HEK293 (cell line): ENCODE measurements at regions not wholly inside any gene's neighbourhood (a gene's known extent, or its start where the extent isn't known, plus 50 kb on each side); places are given as distances from the start of the nearest gene placed in this dataset.
A peak's percentile ranks its signal among the peaks of the same experiment; 100 is the strongest.

Experiments used
- CTCF ChIA-PET: fragments of 350-600 bp; formaldehyde crosslinking; extraction: SDS; loops from one replicate; lab custom pipeline; 2021; ENCODE audit warnings: antibody characterized with exemption; lab: Yijun Ruan, JAX
- POLR2A ChIA-PET: fragments of 300-600 bp; formaldehyde crosslinking; extraction: SDS; loops from one replicate; lab custom pipeline; 2020; ENCODE audit warnings: antibody characterized with exemption, inconsistent platforms; lab: Yijun Ruan, JAX
- H3K27ac ChIP-seq: fragments of 200-500 bp; sonication (Bioruptor generic); 2 replicates; pipeline ENCODE4 v1.5.1; 2014; ENCODE audit warnings: low read depth, low read length, control low read depth, inconsistent platforms; ENCODE audit errors: extremely low read depth
- H3K36me3 ChIP-seq, 2 experiments: fragments of 200-500 bp in 1 of 2; sonication (Bioruptor generic) in 1 of 2; 1 replicate in 1 of 2; 2 replicates in 1 of 2; pipeline ENCODE4 v1.5.1; 2014 to 2017; ENCODE audit warnings: inconsistent platforms in 2 of 2, low read length in 2 of 2; ENCODE audit not compliant: control insufficient read depth in 2 of 2, insufficient read depth in 1 of 2
- H3K4me1 ChIP-seq: fragments of 200-500 bp; sonication (Bioruptor generic); 2 replicates; pipeline ENCODE4 v1.5.1; 2014; ENCODE audit warnings: mild to moderate bottlenecking, low read length, inconsistent platforms; ENCODE audit not compliant: control insufficient read depth, insufficient read depth
- H3K4me3 ChIP-seq: 2 replicates; pipeline ENCODE4 v1.5.1; 2011; ENCODE audit warnings: low read depth, mild to moderate bottlenecking, control low read depth, low read length, moderate library complexity
- H3K9me3 ChIP-seq: fragments of 200-500 bp; sonication (Bioruptor generic); 2 replicates; pipeline ENCODE4 v1.5.1; 2014; ENCODE audit warnings: low read depth, low read length, inconsistent platforms; ENCODE audit not compliant: control insufficient read depth, insufficient read depth
- GLIS1 ChIP-seq: fragments of 450-650 bp; formaldehyde crosslinking; IDR thresholded peaks from 2 replicates; pipeline ENCODE4 v1.5.1; 2016; ENCODE audit warnings: missing biosample characterization, missing genetic modification characterization
- KLF9 ChIP-seq: fragments of 450-650 bp; formaldehyde crosslinking; IDR thresholded peaks from 2 replicates; pipeline ENCODE4 v1.5.1; 2016; ENCODE audit warnings: missing biosample characterization, missing genetic modification characterization, low read depth
- SCRT2 ChIP-seq: fragments of 450-650 bp; formaldehyde crosslinking; IDR thresholded peaks from 2 replicates; pipeline ENCODE4 v1.5.1; 2016; ENCODE audit warnings: missing biosample characterization, missing genetic modification characterization
- ZBTB17 ChIP-seq: fragments of 450-650 bp; formaldehyde crosslinking; IDR thresholded peaks from 2 replicates; pipeline ENCODE4 v1.5.1; 2016; ENCODE audit warnings: missing biosample characterization, missing genetic modification characterization
- ZNF16 ChIP-seq: fragments of 450-650 bp; formaldehyde crosslinking; IDR thresholded peaks from 2 replicates; pipeline ENCODE4 v1.5.1; 2016; ENCODE audit warnings: low read depth, missing biosample characterization, missing genetic modification characterization
- ZNF274 ChIP-seq, 2 experiments: fragments of 200-500 bp in 1 of 2; fragments of 450-650 bp in 1 of 2; sonication (Bioruptor generic) in 1 of 2; formaldehyde crosslinking in 1 of 2; IDR thresholded peaks; 2 replicates each; pipeline versions ENCODE4 v1.5.1 to v1.6.1; 2014 to 2016; ENCODE audit warnings: borderline replicate concordance in 1 of 2, inconsistent platforms in 1 of 2, low read length in 1 of 2, missing biosample characterization in 1 of 2, missing genetic modification characterization in 1 of 2
- ZNF391 ChIP-seq: fragments of 450-650 bp; formaldehyde crosslinking; IDR thresholded peaks from 2 replicates; pipeline ENCODE4 v1.5.1; 2016; ENCODE audit warnings: low read depth, missing biosample characterization, missing genetic modification characterization, borderline replicate concordance
- ZNF398 ChIP-seq: fragments of 450-650 bp; formaldehyde crosslinking; IDR thresholded peaks from 2 replicates; pipeline ENCODE4 v1.5.1; 2017; ENCODE audit warnings: missing biosample characterization, missing genetic modification characterization
- ZNF416 ChIP-seq: fragments of 450-650 bp; formaldehyde crosslinking; IDR thresholded peaks from 2 replicates; pipeline ENCODE4 v1.5.1; 2016; ENCODE audit warnings: missing biosample characterization, missing genetic modification characterization
- ZNF433 ChIP-seq: fragments of 450-650 bp; formaldehyde crosslinking; IDR thresholded peaks from 2 replicates; pipeline ENCODE4 v1.5.1; 2016; ENCODE audit warnings: missing biosample characterization, missing genetic modification characterization, low read depth
- ZNF449 ChIP-seq: fragments of 450-650 bp; formaldehyde crosslinking; IDR thresholded peaks from 2 replicates; pipeline ENCODE4 v1.5.1; 2017; ENCODE audit warnings: missing biosample characterization, mild to moderate bottlenecking, missing genetic modification characterization, moderate library complexity
- ZNF473 ChIP-seq: fragments of 450-650 bp; formaldehyde crosslinking; IDR thresholded peaks from 2 replicates; pipeline ENCODE4 v1.5.1; 2017; ENCODE audit warnings: missing biosample characterization, missing genetic modification characterization
- ZNF501 ChIP-seq: fragments of 450-650 bp; formaldehyde crosslinking; IDR thresholded peaks from 2 replicates; pipeline ENCODE4 v1.5.1; 2016; ENCODE audit warnings: missing biosample characterization, missing genetic modification characterization
- ZNF529 ChIP-seq: fragments of 450-650 bp; formaldehyde crosslinking; IDR thresholded peaks from 2 replicates; pipeline ENCODE4 v1.5.1; 2017; ENCODE audit warnings: missing genetic modification characterization, missing biosample characterization; ENCODE audit not compliant: insufficient replicate concordance
- ZNF530 ChIP-seq: fragments of 450-650 bp; formaldehyde crosslinking; IDR thresholded peaks from 2 replicates; pipeline ENCODE4 v1.5.1; 2016; ENCODE audit warnings: low read depth, missing biosample characterization, missing genetic modification characterization
- ZNF623 ChIP-seq: fragments of 450-650 bp; formaldehyde crosslinking; IDR thresholded peaks from 2 replicates; pipeline ENCODE4 v1.5.1; 2016; ENCODE audit warnings: missing biosample characterization, missing genetic modification characterization
- ZNF660 ChIP-seq: fragments of 450-650 bp; IDR thresholded peaks from 2 replicates; pipeline ENCODE4 v1.5.1; 2018; ENCODE audit warnings: missing biosample characterization, mild to moderate bottlenecking, missing genetic modification characterization
- ZNF664 ChIP-seq: fragments of 450-650 bp; formaldehyde crosslinking; IDR thresholded peaks from 2 replicates; pipeline ENCODE4 v1.5.1; 2016; ENCODE audit warnings: missing biosample characterization, missing genetic modification characterization
- ZNF670 ChIP-seq: fragments of 450-650 bp; formaldehyde crosslinking; IDR thresholded peaks from 2 replicates; pipeline ENCODE4 v1.5.1; 2016; ENCODE audit warnings: missing biosample characterization, missing genetic modification characterization, low read depth
- ZNF701 ChIP-seq: fragments of 450-650 bp; formaldehyde crosslinking; IDR thresholded peaks from 2 replicates; pipeline ENCODE4 v1.5.1; 2016; ENCODE audit warnings: missing biosample characterization, missing genetic modification characterization
- ZNF747 ChIP-seq: fragments of 450-650 bp; formaldehyde crosslinking; IDR thresholded peaks from 2 replicates; pipeline ENCODE4 v1.5.1; 2016; ENCODE audit warnings: missing biosample characterization, missing genetic modification characterization
- TF ChIP-seq, protein P1 (sequence below): fragments of 450-650 bp; formaldehyde crosslinking; IDR thresholded peaks from 2 replicates; pipeline ENCODE4 v1.5.1; 2016; ENCODE audit warnings: missing biosample characterization, missing genetic modification characterization, low read depth
- TF ChIP-seq, protein P2 (sequence below): fragments of 450-650 bp; formaldehyde crosslinking; IDR thresholded peaks from 2 replicates; pipeline ENCODE4 v1.5.1; 2016; ENCODE audit warnings: missing biosample characterization, missing genetic modification characterization

GRCh38 chr17:73940511-73940910, 263.0 kb upstream of the RPL38 start:
- H3K36me3 ChIP-seq = no peaks in the 10 kb centered on the region
- H3K9me3 ChIP-seq = no peaks in the 10 kb centered on the region
- no peak for TF ChIP-seq ZNF747
- TF ChIP-seq SCRT2 = no peak
- TF ChIP-seq ZNF16 (tag by site-specific recombination) = no peak
- no peak for TF ChIP-seq ZNF701 (tag by site-specific recombination)
- no peak for TF ChIP-seq ZNF660
- no peak for TF ChIP-seq ZNF433 (tag by site-specific recombination)
- no peak for TF ChIP-seq ZNF529
- TF ChIP-seq ZNF670 (tag by site-specific recombination) = no peak
- TF ChIP-seq ZNF530 = no peak
- no peak for TF ChIP-seq ZNF501 (tag by site-specific recombination)
- no peak for TF ChIP-seq ZNF664 (tag by site-specific recombination)
- TF ChIP-seq ZNF623 = no peak
- no peaks in the 10 kb centered on the region for H3K4me1 ChIP-seq
- ChIA-PET POLR2A (no interaction called here), CTCF (interaction anchor here (0.7 to 1.2 kb wide), 2 partner anchors 16 to 259 kb away, joined by 3 read pairs; no protein-coding TSS in a partner anchor)
- H3K4me3 ChIP-seq = no peak overlapping the region
- H3K27ac ChIP-seq = no peak overlapping the region

GRCh38 chr17:73941919-73942530, 261.5 kb upstream of the RPL38 start:
- CTCF ChIA-PET = interaction anchor here (1.0 to 1.4 kb wide), 2 partner anchors 14 to 16 kb away, joined by 3 to 7 read pairs; no protein-coding TSS in a partner anchor
- no peaks in the 10 kb centered on the region for H3K4me1 ChIP-seq
- POLR2A ChIA-PET = interaction anchor here (0.6 kb wide), 1 partner anchor 56 kb away, joined by 3 read pairs; no protein-coding TSS in a partner anchor
- H3K4me3 ChIP-seq = no peak overlapping the region
- H3K36me3 ChIP-seq = no peaks in the 10 kb centered on the region
- no peak overlapping the region for H3K27ac ChIP-seq
- TF ChIP-seq GLIS1 (peak; percentile 36), ZNF416 (tag by site-specific recombination) (no peak)
- H3K9me3 ChIP-seq = no peaks in the 10 kb centered on the region

DNA sequence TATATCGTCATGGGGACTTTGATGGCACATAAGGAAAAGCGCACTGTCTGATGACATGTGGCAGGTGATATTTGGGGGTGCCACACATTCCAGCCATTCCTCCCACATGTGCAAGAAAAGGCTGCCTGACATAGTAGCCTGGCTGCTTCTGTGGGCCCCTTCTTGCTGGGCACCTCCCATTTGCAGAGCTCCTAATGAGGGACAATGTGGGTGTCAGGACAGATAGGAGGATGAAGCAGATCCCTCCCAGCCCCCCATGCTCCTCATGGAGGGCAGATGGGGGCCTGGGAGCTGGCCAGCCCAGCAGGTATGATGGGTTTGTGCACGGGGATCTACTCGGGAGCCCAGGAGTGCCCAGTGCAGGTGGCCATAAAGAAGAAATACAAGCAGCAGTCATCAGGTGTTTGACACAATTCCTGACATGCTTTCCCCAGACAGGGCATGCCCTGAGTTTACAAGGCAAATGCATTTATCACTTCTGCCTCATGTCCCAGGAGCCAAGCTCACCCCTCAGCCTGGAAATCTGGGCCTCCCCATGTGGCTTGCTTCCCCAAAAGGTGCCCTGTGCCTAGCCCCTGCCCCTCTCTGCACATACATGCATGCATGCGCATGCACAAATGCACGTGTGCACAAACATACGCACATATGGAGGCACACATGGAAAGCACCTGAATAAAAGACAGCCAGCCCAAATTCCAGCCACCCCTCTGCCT, 260.6 kb upstream of the RPL38 start:
- Histone ChIP-seq H3K4me3 (no peak overlapping the region), H3K4me1 (no peaks in the 10 kb centered on the region), H3K9me3 (no peaks in the 10 kb centered on the region), H3K27ac (no peak overlapping the region), H3K36me3 (no peaks in the 10 kb centered on the region)
- ChIA-PET CTCF (no interaction called here), POLR2A (no interaction called here)
- TF ChIP-seq ZNF274 (IDR thresholded peaks at IDR 0.05; ENCODE audit: low read length) (no peak), ZNF274 (tag by site-specific recombination; IDR thresholded peaks at IDR 0.05; ENCODE audit: borderline replicate concordance) (no peak), ZNF473 (tag by site-specific recombination) (no peak), ZNF398 (tag by site-specific recombination) (no peak), ZBTB17 (tag by site-specific recombination) (no peak), KLF9 (tag by site-specific recombination) (no peak), ZNF449 (tag by site-specific recombination) (no peak), ZNF391 (tag by site-specific recombination) (no peak)
- TF ChIP-seq, protein P1, sequence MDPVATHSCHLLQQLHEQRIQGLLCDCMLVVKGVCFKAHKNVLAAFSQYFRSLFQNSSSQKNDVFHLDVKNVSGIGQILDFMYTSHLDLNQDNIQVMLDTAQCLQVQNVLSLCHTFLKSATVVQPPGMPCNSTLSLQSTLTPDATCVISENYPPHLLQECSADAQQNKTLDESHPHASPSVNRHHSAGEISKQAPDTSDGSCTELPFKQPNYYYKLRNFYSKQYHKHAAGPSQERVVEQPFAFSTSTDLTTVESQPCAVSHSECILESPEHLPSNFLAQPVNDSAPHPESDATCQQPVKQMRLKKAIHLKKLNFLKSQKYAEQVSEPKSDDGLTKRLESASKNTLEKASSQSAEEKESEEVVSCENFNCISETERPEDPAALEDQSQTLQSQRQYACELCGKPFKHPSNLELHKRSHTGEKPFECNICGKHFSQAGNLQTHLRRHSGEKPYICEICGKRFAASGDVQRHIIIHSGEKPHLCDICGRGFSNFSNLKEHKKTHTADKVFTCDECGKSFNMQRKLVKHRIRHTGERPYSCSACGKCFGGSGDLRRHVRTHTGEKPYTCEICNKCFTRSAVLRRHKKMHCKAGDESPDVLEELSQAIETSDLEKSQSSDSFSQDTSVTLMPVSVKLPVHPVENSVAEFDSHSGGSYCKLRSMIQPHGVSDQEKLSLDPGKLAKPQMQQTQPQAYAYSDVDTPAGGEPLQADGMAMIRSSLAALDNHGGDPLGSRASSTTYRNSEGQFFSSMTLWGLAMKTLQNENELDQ = no peak
- TF ChIP-seq, protein P2, sequence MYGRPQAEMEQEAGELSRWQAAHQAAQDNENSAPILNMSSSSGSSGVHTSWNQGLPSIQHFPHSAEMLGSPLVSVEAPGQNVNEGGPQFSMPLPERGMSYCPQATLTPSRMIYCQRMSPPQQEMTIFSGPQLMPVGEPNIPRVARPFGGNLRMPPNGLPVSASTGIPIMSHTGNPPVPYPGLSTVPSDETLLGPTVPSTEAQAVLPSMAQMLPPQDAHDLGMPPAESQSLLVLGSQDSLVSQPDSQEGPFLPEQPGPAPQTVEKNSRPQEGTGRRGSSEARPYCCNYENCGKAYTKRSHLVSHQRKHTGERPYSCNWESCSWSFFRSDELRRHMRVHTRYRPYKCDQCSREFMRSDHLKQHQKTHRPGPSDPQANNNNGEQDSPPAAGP (tag by site-specific recombination) = no peak
